PC-9 (cell line): ENCODE measurements at regions not wholly inside any gene's neighbourhood (a gene's known extent, or its start where the extent isn't known, plus 50 kb on each side); places are given as distances from the start of the nearest gene placed in this dataset.

ENCODE experiments used
- CTCF ChIP-seq: fragments of 200-600 bp; sonication (generic); conservative IDR thresholded peaks from 2 replicates; pipeline ENCODE4 v1.6.1; 2017; ENCODE audit warnings: mixed run types, antibody characterized with exemption, mild to moderate bottlenecking, moderate library complexity
- EZH2 ChIP-seq: fragments of 200-600 bp; sonication (generic); IDR thresholded peaks from 2 replicates; pipeline ENCODE4 v1.8.0; 2017; ENCODE audit warnings: antibody characterized with exemption, low read depth

GRCh38 chr9:106146066-106146840 is 451.9 kb downstream of the TMEM38B start:
- TF ChIP-seq CTCF: no peak
- TF ChIP-seq EZH2: no peak
